ENCODE measurements at regions not wholly inside any gene's neighbourhood (a gene's known extent, or its start where the extent isn't known, plus 50 kb on each side); places are given as distances from the start of the nearest gene placed in this dataset.

DNA sequence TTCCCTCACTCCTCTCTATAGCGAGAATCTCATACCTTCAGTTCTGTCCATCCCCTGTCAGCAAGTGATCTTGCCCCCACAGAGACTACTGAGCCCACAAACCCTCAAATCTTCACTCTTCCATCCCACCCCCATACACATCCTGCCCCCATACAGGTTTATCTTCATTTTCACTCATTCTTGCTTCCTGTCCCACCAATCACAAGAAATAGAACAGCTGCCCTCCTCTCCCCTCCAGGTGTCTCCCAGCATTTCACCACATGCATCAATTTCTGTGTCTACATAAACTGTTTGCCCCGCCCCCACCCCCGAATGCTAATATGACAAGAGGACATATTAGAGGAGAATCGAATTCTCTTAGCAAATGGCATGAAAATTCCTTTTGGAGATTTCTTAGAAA lies 54.9 kb upstream of the CARMIL1 start:
- DNase-seq = no peak

DNA sequence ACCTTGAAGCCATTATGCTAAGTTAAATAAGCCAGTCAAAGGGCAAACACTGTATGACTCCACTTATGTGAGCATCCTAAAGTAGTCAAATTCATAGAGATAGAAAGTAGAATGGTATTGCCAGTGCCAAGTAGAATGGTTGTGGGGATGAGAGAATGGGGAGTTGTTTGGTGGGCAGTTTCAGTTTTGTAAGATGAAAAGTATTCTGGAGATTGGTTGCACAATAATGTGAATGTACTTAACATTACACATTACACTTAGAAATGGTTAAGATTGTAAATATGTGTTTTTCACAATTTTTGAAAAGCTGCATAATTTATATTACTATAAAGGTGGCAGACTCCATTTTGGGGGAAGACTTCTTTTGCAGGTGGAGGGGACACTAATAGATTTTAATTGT lies 51.3 kb upstream of the CARMIL1 start:
- DNase-seq = no peak

All from muscle of back (tissue), 3 donors.